ENCODE measurements at regions not wholly inside any gene's neighbourhood (a gene's known extent, or its start where the extent isn't known, plus 50 kb on each side); places are given as distances from the start of the nearest gene placed in this dataset.

DNA sequence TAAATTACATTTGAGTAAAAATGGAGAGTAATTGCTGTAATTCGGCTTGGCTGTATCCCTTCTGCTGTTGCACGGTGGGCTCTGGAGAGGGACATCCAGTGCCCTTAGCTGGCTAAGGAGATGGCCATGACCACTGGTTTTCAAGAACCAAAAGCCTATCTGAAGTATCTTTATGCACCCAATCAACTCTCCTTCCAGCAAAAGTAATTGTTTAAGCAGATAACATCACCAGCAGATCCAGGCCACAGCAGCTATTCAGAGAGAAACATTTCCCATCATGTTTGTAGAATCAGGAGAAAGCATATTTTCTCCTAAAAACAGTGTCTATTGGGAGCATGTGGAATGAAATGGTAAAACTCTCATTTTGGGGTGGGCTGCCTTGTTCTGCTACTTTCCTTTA is 514.5 kb upstream of the RGMA start:
- TF ChIP-seq, protein P1, sequence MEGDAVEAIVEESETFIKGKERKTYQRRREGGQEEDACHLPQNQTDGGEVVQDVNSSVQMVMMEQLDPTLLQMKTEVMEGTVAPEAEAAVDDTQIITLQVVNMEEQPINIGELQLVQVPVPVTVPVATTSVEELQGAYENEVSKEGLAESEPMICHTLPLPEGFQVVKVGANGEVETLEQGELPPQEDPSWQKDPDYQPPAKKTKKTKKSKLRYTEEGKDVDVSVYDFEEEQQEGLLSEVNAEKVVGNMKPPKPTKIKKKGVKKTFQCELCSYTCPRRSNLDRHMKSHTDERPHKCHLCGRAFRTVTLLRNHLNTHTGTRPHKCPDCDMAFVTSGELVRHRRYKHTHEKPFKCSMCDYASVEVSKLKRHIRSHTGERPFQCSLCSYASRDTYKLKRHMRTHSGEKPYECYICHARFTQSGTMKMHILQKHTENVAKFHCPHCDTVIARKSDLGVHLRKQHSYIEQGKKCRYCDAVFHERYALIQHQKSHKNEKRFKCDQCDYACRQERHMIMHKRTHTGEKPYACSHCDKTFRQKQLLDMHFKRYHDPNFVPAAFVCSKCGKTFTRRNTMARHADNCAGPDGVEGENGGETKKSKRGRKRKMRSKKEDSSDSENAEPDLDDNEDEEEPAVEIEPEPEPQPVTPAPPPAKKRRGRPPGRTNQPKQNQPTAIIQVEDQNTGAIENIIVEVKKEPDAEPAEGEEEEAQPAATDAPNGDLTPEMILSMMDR (IDR thresholded peaks at IDR 0.05), result no peak
- no peak for TF ChIP-seq POLR2A (IDR thresholded peaks at IDR 0.05)

Data from testis (tissue), 2 donors.